SU-DHL-6 (cell line): ENCODE measurements at regions not wholly inside any gene's neighbourhood (a gene's known extent, or its start where the extent isn't known, plus 50 kb on each side); places are given as distances from the start of the nearest gene placed in this dataset.

Experiments
- H2AFZ ChIP-seq: fragments of 200-600 bp; sonication (generic); 2 replicates; pipeline ENCODE4 v1.6.1; 2014; ENCODE audit warnings: low read depth, mild to moderate bottlenecking, moderate library complexity, mixed read lengths, antibody characterized with exemption, low read length; ENCODE audit not compliant: severe bottlenecking
- H3F3A ChIP-seq: fragments of 200-600 bp; shearing (Covaris generic); 2 replicates; pipeline ENCODE4 v1.6.0; 2016; ENCODE audit warnings: antibody characterized with exemption, mild to moderate bottlenecking; ENCODE audit not compliant: insufficient read depth
- H3K27ac ChIP-seq: fragments of 200-600 bp; sonication (generic); 2 replicates; pipeline ENCODE4 v1.5.1; 2016; ENCODE audit warnings: low read depth, mild to moderate bottlenecking, low read length, moderate library complexity, mixed read lengths
- H3K27me3 ChIP-seq: fragments of 200-600 bp; sonication (generic), shearing (Covaris generic); 2 replicates; pipeline ENCODE4 v1.6.0; 2014; ENCODE audit warnings: mild to moderate bottlenecking, low read length
- H3K36me3 ChIP-seq: fragments of 200-600 bp; sonication (generic); 2 replicates; pipeline ENCODE4 v1.6.1; 2014; ENCODE audit warnings: mild to moderate bottlenecking, low read length, mixed read lengths
- H3K4me2 ChIP-seq: fragments of 300-600, 200-600 bp; shearing (Covaris generic), sonication (generic); 2 replicates; pipeline ENCODE4 v1.6.0; 2014; ENCODE audit warnings: low read length, low read depth, mild to moderate bottlenecking; ENCODE audit not compliant: poor library complexity, severe bottlenecking
- H3K4me3 ChIP-seq: fragments of 200-600 bp; sonication (generic); 2 replicates; pipeline ENCODE4 v1.5.1; 2014; ENCODE audit warnings: antibody characterized with exemption, low read length, mild to moderate bottlenecking, mixed read lengths; ENCODE audit not compliant: insufficient read depth, poor library complexity, severe bottlenecking
- H3K79me2 ChIP-seq: fragments of 200-600 bp; sonication (generic); 2 replicates; pipeline ENCODE4 v1.6.1; 2014; ENCODE audit warnings: mild to moderate bottlenecking, low read length, moderate library complexity; ENCODE audit not compliant: insufficient read depth
- H3K9ac ChIP-seq: fragments of 200-600 bp; sonication (generic); 2 replicates; pipeline ENCODE4 v1.7.0; 2014; ENCODE audit warnings: mild to moderate bottlenecking, low read length
- H3K9me2 ChIP-seq: fragments of 200-600 bp; sonication (generic); replicated peaks from 2 replicates; pipeline ENCODE4 v1.6.1; 2014; ENCODE audit warnings: low read length; ENCODE audit not compliant: insufficient read depth
- H3K9me3 ChIP-seq: fragments of 200-600 bp; sonication (generic); 2 replicates; pipeline ENCODE4 v1.6.1; 2014; ENCODE audit warnings: low read length, mixed read lengths; ENCODE audit not compliant: insufficient read depth
- H4K20me1 ChIP-seq: fragments of 200-600 bp; sonication (generic); 2 replicates; pipeline ENCODE4 v1.6.1; 2014; ENCODE audit warnings: low read depth, mild to moderate bottlenecking, antibody characterized with exemption, low read length, moderate library complexity, mixed read lengths
- EZH2phosphoT487 ChIP-seq: fragments of 200-600 bp; sonication (generic), shearing (Covaris generic); conservative IDR thresholded peaks from 2 replicates; pipeline ENCODE4 v1.6.1; 2018; ENCODE audit warnings: mild to moderate bottlenecking, antibody characterized with exemption, low read length, moderate library complexity, mixed read lengths
- TF ChIP-seq, protein P1 (sequence below): fragments of 200-600 bp; sonication (generic); IDR thresholded peaks from one replicate; pipeline ENCODE4 v1.5.1; 2017; ENCODE audit warnings: antibody characterized with exemption, mild to moderate bottlenecking, low read length, moderate library complexity; ENCODE audit not compliant: insufficient read depth, poor library complexity, severe bottlenecking

DNA sequence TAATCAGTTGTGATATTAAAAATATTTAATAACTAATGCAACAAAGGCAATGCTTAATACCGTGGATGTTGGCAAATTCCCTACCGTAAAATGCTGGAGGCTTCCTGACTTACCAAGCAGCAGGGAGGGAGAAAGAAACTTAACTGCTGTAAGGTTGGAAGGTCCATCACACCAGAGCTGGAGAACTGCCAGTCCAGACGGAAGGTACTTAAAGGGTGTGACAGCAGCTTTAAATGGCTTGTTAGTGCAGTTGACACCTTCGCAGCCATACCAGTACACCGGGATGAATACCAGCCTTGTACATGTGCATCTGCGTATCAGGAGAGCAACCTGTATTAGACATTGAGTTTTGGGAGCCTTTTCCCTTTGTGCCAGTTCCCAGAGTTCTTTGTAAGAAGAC lies 269.5 kb upstream of the NCAM2 start:
- Histone ChIP-seq H3K79me2 (no peaks in the 10 kb centered on the region), H3K9me2 (no peaks in the 10 kb centered on the region), H3K27me3 (no peaks in the 10 kb centered on the region), H2AFZ (no peak overlapping the region), H3K9me3 (no peaks in the 10 kb centered on the region), H3K9ac (no peak overlapping the region), H3K27ac (no peak overlapping the region), H3F3A (no peaks in the 10 kb centered on the region), H3K4me3 (no peak overlapping the region), H3K4me2 (no peak overlapping the region), H4K20me1 (no peaks in the 10 kb centered on the region), H3K36me3 (no peaks in the 10 kb centered on the region)
- no peak for TF ChIP-seq EZH2phosphoT487
- TF ChIP-seq, protein P1, sequence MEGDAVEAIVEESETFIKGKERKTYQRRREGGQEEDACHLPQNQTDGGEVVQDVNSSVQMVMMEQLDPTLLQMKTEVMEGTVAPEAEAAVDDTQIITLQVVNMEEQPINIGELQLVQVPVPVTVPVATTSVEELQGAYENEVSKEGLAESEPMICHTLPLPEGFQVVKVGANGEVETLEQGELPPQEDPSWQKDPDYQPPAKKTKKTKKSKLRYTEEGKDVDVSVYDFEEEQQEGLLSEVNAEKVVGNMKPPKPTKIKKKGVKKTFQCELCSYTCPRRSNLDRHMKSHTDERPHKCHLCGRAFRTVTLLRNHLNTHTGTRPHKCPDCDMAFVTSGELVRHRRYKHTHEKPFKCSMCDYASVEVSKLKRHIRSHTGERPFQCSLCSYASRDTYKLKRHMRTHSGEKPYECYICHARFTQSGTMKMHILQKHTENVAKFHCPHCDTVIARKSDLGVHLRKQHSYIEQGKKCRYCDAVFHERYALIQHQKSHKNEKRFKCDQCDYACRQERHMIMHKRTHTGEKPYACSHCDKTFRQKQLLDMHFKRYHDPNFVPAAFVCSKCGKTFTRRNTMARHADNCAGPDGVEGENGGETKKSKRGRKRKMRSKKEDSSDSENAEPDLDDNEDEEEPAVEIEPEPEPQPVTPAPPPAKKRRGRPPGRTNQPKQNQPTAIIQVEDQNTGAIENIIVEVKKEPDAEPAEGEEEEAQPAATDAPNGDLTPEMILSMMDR, result no peak

DNA sequence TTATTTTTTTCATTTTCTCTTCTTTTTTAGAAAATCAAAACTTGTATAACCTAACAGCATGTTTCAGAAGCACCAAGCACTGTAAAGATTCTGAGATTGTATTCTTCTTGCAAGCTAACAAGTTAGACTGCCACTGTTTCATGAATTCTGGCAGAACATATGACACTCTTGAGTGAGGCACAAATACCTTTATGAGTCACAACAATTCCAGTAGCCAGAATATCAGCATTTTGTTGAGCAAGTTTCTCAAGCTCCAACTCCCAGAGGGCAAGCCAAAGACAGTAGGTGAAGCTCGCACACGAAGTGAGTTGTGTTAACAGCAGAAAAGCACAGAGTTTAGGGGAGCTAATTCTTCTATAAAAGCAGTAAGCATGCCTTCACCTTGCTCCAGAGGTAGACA lies 268.8 kb upstream of the NCAM2 start:
- H3K79me2 ChIP-seq, result no peaks in the 10 kb centered on the region
- TF ChIP-seq, protein P1, result no peak
- TF ChIP-seq EZH2phosphoT487, result no peak
- H3K36me3 ChIP-seq, result no peaks in the 10 kb centered on the region
- no peaks in the 10 kb centered on the region for H3F3A ChIP-seq
- no peaks in the 10 kb centered on the region for H3K27me3 ChIP-seq
- H3K4me3 ChIP-seq, result no peak overlapping the region
- H2AFZ ChIP-seq, result no peak overlapping the region
- H3K9ac ChIP-seq, result no peak overlapping the region
- H3K9me2 ChIP-seq, result no peaks in the 10 kb centered on the region
- H4K20me1 ChIP-seq, result no peaks in the 10 kb centered on the region
- H3K9me3 ChIP-seq, result no peaks in the 10 kb centered on the region
- H3K27ac ChIP-seq, result no peak overlapping the region
- H3K4me2 ChIP-seq, result no peak overlapping the region

DNA sequence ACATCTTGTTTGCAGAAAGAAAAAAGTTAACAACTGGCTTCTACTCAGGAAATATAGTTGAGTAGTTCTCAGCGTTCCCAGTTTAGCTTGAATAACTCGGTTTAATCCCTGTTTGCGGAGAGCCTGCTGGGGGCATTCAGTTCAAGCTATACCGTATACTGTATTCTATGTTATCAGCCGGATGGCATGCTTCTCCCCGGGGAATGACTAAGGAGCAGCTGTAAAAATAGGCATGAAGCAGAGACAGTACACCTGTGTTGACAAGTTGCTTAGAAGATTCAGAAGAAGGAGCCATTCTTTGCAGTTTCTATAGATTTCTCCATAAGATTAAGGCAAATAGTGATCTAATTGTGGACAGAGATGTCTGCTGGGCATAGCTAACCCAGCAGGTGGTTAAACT lies 267.8 kb upstream of the NCAM2 start:
- Histone ChIP-seq H3K9ac (no peak overlapping the region), H3K27me3 (no peaks in the 10 kb centered on the region), H3K27ac (no peak overlapping the region), H3K9me2 (no peaks in the 10 kb centered on the region), H3F3A (no peaks in the 10 kb centered on the region), H3K4me2 (no peak overlapping the region), H3K36me3 (no peaks in the 10 kb centered on the region), H3K9me3 (no peaks in the 10 kb centered on the region), H4K20me1 (no peaks in the 10 kb centered on the region), H3K79me2 (no peaks in the 10 kb centered on the region), H2AFZ (no peak overlapping the region), H3K4me3 (no peak overlapping the region)
- TF ChIP-seq, protein P1, result no peak
- no peak for TF ChIP-seq EZH2phosphoT487

DNA sequence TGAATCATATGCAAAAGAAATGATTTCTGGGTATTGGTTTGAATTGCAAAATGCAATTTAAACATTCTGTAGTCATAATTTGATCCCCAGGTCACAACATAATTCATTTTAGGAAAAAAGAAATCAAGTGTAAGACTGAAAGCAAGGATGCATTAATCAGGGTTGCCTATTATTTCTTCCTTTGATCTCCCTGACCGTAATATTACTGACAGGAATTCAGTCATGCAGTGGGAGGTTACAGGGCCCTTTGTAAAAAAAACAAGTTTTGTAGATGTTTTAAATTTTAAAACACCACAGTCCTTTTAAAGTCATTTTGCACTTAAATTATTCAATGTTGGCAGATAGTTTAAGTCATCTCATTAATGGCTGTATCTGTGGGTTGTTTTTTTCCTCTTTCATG lies 263.0 kb upstream of the NCAM2 start:
- no peak for TF ChIP-seq EZH2phosphoT487
- TF ChIP-seq, protein P1, result no peak
- H3K36me3 ChIP-seq, result no peaks in the 10 kb centered on the region

More for the DNA sequence above, 263.0 kb upstream of the NCAM2 start:
- Histone ChIP-seq H3K9me2 (no peaks in the 10 kb centered on the region), H3K9ac (no peak overlapping the region), H3K4me3 (no peak overlapping the region), H3K4me2 (no peak overlapping the region), H4K20me1 (no peaks in the 10 kb centered on the region), H2AFZ (no peak overlapping the region), H3F3A (no peaks in the 10 kb centered on the region), H3K79me2 (no peaks in the 10 kb centered on the region), H3K27ac (no peak overlapping the region), H3K9me3 (no peaks in the 10 kb centered on the region), H3K27me3 (no peaks in the 10 kb centered on the region)
